A549 (cell line): ENCODE measurements at regions not wholly inside any gene's neighbourhood (a gene's known extent, or its start where the extent isn't known, plus 50 kb on each side); places are given as distances from the start of the nearest gene placed in this dataset.

Experiments used
- ATAC-seq, 2 experiments: fragments of 200-7000 bp in 1 of 2; fragments of >200 bp in 1 of 2; cut with Nextera tagmentation in 1 of 2; cut with Tn5 transposase in 1 of 2; 3 replicates each; pipeline versions ENCODE4 v1.8.0 to v1.9.1; 2018 to 2020; ENCODE audit warnings: mild to moderate bottlenecking in 1 of 2, moderate library complexity in 1 of 2
- CTCF ChIA-PET: fragments of 300-600 bp; sonication (Branson Sonifier 250); formaldehyde crosslinking; extraction: SDS; loops from one replicate; lab custom pipeline; 2021; ENCODE audit warnings: antibody characterized with exemption, inconsistent platforms; lab: Yijun Ruan, JAX
- POLR2A ChIA-PET: fragments of 350-600 bp; formaldehyde crosslinking; extraction: SDS; loops from one replicate; lab custom pipeline; 2021; ENCODE audit warnings: antibody characterized with exemption, inconsistent platforms; lab: Yijun Ruan, JAX
- DNase-seq, 2 experiments: peaks; one replicate each; pipeline versions ENCODE4 v3.0.0 to v3.0.0-alpha.2; 2011 to 2016; ENCODE audit warnings: low read depth in 1 of 2, low spot score in 1 of 2
- FAIRE-seq: peaks from 2 replicates; lab custom pipeline; 2011; peaks lifted over from hg19 to GRCh38; lab: Jason Lieb, UNC
- H3K27ac ChIP-seq, 2 experiments: fragments of >200 bp; sonication (Bioruptor Twin); formaldehyde crosslinking; 3 replicates each; pipeline ENCODE4 v1.5.1; 2016 to 2017
- H3K4me1 ChIP-seq: fragments of >200 bp; sonication (Bioruptor Twin); formaldehyde crosslinking; 3 replicates; pipeline ENCODE4 v1.6.1; 2016
- H3K4me2 ChIP-seq: fragments of >200 bp; sonication (Bioruptor Twin); formaldehyde crosslinking; 3 replicates; pipeline ENCODE4 v1.6.1; 2016
- H3K4me3 ChIP-seq: fragments of >200 bp; sonication (Bioruptor Twin); formaldehyde crosslinking; 3 replicates; pipeline ENCODE4 v1.5.1; 2016
- H3K9me3 ChIP-seq: fragments of >200 bp; sonication (Bioruptor Twin); formaldehyde crosslinking; 3 replicates; pipeline ENCODE4 v1.6.1; 2016
- BCL3 ChIP-seq: fragments of >200 bp; sonication (Bioruptor Twin); formaldehyde crosslinking; IDR thresholded peaks from 3 replicates; pipeline ENCODE4 v1.6.1; 2016
- CBX2 ChIP-seq: fragments of 200-600 bp; sonication (generic); IDR thresholded peaks from 2 replicates; pipeline ENCODE4 v1.6.1; 2016; ENCODE audit warnings: low read depth, mild to moderate bottlenecking, borderline replicate concordance
- CEBPB ChIP-seq, 2 experiments: fragments of >200 bp in 1 of 2; sonication (Bioruptor Twin) in 1 of 2; formaldehyde crosslinking in 1 of 2; IDR thresholded peaks; 2 replicates each; pipeline ENCODE4 v1.6.1; 2012 to 2016
- CHD4 ChIP-seq: fragments of 200-600 bp; sonication (generic); IDR thresholded peaks from 2 replicates; pipeline ENCODE4 v1.6.1; 2016; ENCODE audit warnings: antibody characterized with exemption, mild to moderate bottlenecking, borderline replicate concordance
- EHF ChIP-seq: fragments of 250-450 bp; sonication (Bioruptor Pico); IDR thresholded peaks from 2 replicates; pipeline ENCODE4 v1.5.0; 2020; ENCODE audit warnings: mild to moderate bottlenecking
- FOSL2 ChIP-seq, 2 experiments: fragments of 450-650 bp in 1 of 2; fragments of >200 bp in 1 of 2; sonication (Bioruptor Twin) in 1 of 2; formaldehyde crosslinking; IDR thresholded peaks; 2 replicates each; pipeline versions ENCODE4 v1.5.0 to v1.6.1; 2016 to 2020; ENCODE audit warnings: mild to moderate bottlenecking in 1 of 2, moderate library complexity in 1 of 2
- GATA3 ChIP-seq: IDR thresholded peaks from 2 replicates; pipeline ENCODE4 v1.6.1; 2012; ENCODE audit warnings: borderline replicate concordance
- HDAC2 ChIP-seq: fragments of 200-600 bp; sonication (generic); IDR thresholded peaks from 2 replicates; pipeline ENCODE4 v1.6.1; 2016
- HEYL ChIP-seq: fragments of 250-450 bp; sonication (Bioruptor Pico); IDR thresholded peaks from 2 replicates; pipeline ENCODE4 v1.8.0; 2021; ENCODE audit warnings: mild to moderate bottlenecking, moderate library complexity
- HOXA7 ChIP-seq: fragments of 250-450 bp; sonication (Bioruptor Pico); IDR thresholded peaks from 2 replicates; pipeline ENCODE4 v1.5.0; 2020; ENCODE audit warnings: mild to moderate bottlenecking, moderate library complexity
- HOXB13 ChIP-seq: fragments of 250-450 bp; sonication (Bioruptor Pico); IDR thresholded peaks from 2 replicates; pipeline ENCODE4 v1.5.0; 2020; ENCODE audit warnings: low read depth, mild to moderate bottlenecking, moderate library complexity
- MAZ ChIP-seq: fragments of 150-350 bp; IDR thresholded peaks from 2 replicates; pipeline ENCODE4 v1.6.1; 2014; ENCODE audit warnings: antibody characterized with exemption, low read depth, low read length, borderline replicate concordance
- MYC ChIP-seq: IDR thresholded peaks from 2 replicates; pipeline ENCODE4 v1.6.1; 2012; ENCODE audit warnings: mild to moderate bottlenecking, inconsistent platforms, low read length, improper control_type of control experiment, borderline replicate concordance
- NFE2L2 ChIP-seq: fragments of 150-350 bp; conservative IDR thresholded peaks from 2 replicates; pipeline ENCODE4 v1.6.1; 2014; ENCODE audit warnings: low read length
- PBX3 ChIP-seq: IDR thresholded peaks from 2 replicates; pipeline ENCODE4 v1.6.1; 2012
- RAD21 ChIP-seq, 2 experiments: fragments of >200 bp in 1 of 2; sonication (Bioruptor Twin) in 1 of 2; formaldehyde crosslinking in 1 of 2; IDR thresholded peaks in 1 of 2; conservative IDR thresholded peaks in 1 of 2; 2 replicates in 1 of 2; 3 replicates in 1 of 2; pipeline ENCODE4 v1.6.1; 2012 to 2018; ENCODE audit warnings: inconsistent platforms in 1 of 2
- SMC3 ChIP-seq: fragments of >200 bp; sonication (Bioruptor Twin); formaldehyde crosslinking; IDR thresholded peaks from 3 replicates; pipeline ENCODE4 v1.6.1; 2018; ENCODE audit warnings: inconsistent platforms
- TP53 ChIP-seq: fragments of 250-450 bp; sonication (Bioruptor Pico); IDR thresholded peaks from 2 replicates; pipeline ENCODE4 v1.5.0; 2021; ENCODE audit warnings: mild to moderate bottlenecking, moderate library complexity
- ZC3H11A ChIP-seq: fragments of 450-650 bp; IDR thresholded peaks from 2 replicates; pipeline ENCODE4 v1.6.1; 2014; ENCODE audit warnings: antibody characterized with exemption, mild to moderate bottlenecking
- WGBS: methylation state at CpG from one replicate; pipeline ENCODE4 v1.1.6; 2017; ENCODE audit errors: missing lambda C conversion rate; 5-methylcytosine and 5-hydroxymethylcytosine counted together
- TF ChIP-seq, protein P1 (sequence below): fragments of 200-600 bp; sonication (generic); IDR thresholded peaks from 2 replicates; pipeline ENCODE4 v1.6.1; 2016; ENCODE audit warnings: antibody characterized with exemption, mild to moderate bottlenecking, moderate library complexity
- TF ChIP-seq, protein P2 (sequence below): fragments of >200 bp; sonication (Bioruptor Twin); formaldehyde crosslinking; IDR thresholded peaks from 2 replicates; pipeline ENCODE4 v1.6.1; 2016

GRCh38 chr16:62298600-62298999 lies 262.4 kb upstream of the CDH8 start:
- no peak for ATAC-seq
- H3K4me3 ChIP-seq: no peak overlapping the region
- no peaks in the 10 kb centered on the region for H3K9me3 ChIP-seq
- no peaks in the 10 kb centered on the region for H3K4me1 ChIP-seq
- no peak for TF ChIP-seq CEBPB (IDR thresholded peaks at IDR 0.05)
- no peak for TF ChIP-seq SMC3
- TF ChIP-seq MYC: no peak
- no peak for TF ChIP-seq PBX3
- TF ChIP-seq HOXB13 (CRISPR knock-in tag): no peak
- no peak for TF ChIP-seq HOXA7 (CRISPR knock-in tag)
- no peak for TF ChIP-seq GATA3
- no peak for TF ChIP-seq CHD4
- no peak for TF ChIP-seq ZC3H11A
- no peak for FAIRE-seq
- H3K4me2 ChIP-seq: no peak overlapping the region
- WGBS: 48% methylated on average over 11 of the region's 11 CpGs
- CTCF ChIA-PET: no interaction called here
- H3K27ac ChIP-seq: no peak overlapping the region
- POLR2A ChIA-PET: no interaction called here
- DNase-seq: no peak

- POLR2A ChIA-PET: no interaction called here
- no peak for TF ChIP-seq TP53 (CRISPR knock-in tag)
- TF ChIP-seq EHF (CRISPR knock-in tag): no peak
- no peak for TF ChIP-seq RAD21 (conservative IDR thresholded peaks at IDR 0.05 in 1 of 2, IDR thresholded peaks at IDR 0.05 in 1 of 2)
- TF ChIP-seq BCL3: no peak
- TF ChIP-seq CHD4: no peak
- TF ChIP-seq HEYL: no peak
- TF ChIP-seq HDAC2: no peak
- TF ChIP-seq FOSL2 (IDR thresholded peaks at IDR 0.05): no peak
- TF ChIP-seq FOSL2 (CRISPR knock-in tag; IDR thresholded peaks at IDR 0.05): no peak
- DNase-seq: no peak
- Histone ChIP-seq H3K4me2 (no peak overlapping the region), H3K4me1 (no peaks in the 10 kb centered on the region), H3K9me3 (no peaks in the 10 kb centered on the region), H3K27ac (no peak overlapping the region), H3K4me3 (no peak overlapping the region)
- 3% methylated on average over 6 of the region's 6 CpGs for WGBS
- CTCF ChIA-PET: no interaction called here
- no peak for FAIRE-seq
- no peak for ATAC-seq
These were observed 258.2 kb upstream of the CDH8 start for GRCh38 chr16:62294213-62294972.

DNA sequence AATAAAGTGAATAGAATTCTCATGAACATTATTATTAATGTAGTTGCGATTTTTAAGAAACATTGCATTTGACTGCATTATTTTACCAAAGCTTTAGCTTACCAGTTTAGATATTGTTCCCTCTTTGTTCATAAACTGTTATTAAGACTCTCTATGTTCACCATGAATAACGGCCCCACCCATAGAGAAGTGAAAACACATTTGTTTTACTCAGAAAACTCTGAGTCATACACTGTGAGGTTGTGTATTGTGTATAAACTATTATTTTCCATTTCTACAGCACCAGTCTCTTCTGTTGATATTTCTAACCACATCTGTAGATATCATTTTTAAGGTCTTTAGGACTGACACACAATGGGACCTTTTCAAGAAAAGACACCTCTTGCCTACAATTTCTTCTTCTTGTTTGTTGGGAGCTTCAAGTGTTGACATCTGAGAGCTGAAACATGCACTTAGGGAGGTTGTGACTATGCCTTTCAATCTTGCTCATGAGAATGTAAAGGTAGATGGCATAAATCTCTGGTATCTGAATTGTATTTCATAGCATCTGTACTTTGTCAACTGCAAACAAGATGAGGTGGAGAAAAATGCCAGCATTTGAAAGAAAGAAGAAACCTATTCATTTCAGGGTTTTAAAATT lies 252.9 kb upstream of the CDH8 start:
- ATAC-seq (no peak), DNase-seq (no peak), FAIRE-seq (no peak)
- Histone ChIP-seq H3K4me2 (no peak overlapping the region), H3K4me1 (no peaks in the 10 kb centered on the region), H3K9me3 (no peaks in the 10 kb centered on the region), H3K27ac (no peak overlapping the region), H3K4me3 (no peak overlapping the region)
- WGBS: 0% methylated on average over 2 of the region's 2 CpGs
- TF ChIP-seq MAZ: no peak
- TF ChIP-seq NFE2L2: no peak
- TF ChIP-seq CBX2: no peak
- TF ChIP-seq, protein P1, sequence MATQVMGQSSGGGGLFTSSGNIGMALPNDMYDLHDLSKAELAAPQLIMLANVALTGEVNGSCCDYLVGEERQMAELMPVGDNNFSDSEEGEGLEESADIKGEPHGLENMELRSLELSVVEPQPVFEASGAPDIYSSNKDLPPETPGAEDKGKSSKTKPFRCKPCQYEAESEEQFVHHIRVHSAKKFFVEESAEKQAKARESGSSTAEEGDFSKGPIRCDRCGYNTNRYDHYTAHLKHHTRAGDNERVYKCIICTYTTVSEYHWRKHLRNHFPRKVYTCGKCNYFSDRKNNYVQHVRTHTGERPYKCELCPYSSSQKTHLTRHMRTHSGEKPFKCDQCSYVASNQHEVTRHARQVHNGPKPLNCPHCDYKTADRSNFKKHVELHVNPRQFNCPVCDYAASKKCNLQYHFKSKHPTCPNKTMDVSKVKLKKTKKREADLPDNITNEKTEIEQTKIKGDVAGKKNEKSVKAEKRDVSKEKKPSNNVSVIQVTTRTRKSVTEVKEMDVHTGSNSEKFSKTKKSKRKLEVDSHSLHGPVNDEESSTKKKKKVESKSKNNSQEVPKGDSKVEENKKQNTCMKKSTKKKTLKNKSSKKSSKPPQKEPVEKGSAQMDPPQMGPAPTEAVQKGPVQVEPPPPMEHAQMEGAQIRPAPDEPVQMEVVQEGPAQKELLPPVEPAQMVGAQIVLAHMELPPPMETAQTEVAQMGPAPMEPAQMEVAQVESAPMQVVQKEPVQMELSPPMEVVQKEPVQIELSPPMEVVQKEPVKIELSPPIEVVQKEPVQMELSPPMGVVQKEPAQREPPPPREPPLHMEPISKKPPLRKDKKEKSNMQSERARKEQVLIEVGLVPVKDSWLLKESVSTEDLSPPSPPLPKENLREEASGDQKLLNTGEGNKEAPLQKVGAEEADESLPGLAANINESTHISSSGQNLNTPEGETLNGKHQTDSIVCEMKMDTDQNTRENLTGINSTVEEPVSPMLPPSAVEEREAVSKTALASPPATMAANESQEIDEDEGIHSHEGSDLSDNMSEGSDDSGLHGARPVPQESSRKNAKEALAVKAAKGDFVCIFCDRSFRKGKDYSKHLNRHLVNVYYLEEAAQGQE: no peak
- no peak for TF ChIP-seq FOSL2 (IDR thresholded peaks at IDR 0.05)
- no peak for TF ChIP-seq FOSL2 (CRISPR knock-in tag; IDR thresholded peaks at IDR 0.05)
- TF ChIP-seq, protein P2, sequence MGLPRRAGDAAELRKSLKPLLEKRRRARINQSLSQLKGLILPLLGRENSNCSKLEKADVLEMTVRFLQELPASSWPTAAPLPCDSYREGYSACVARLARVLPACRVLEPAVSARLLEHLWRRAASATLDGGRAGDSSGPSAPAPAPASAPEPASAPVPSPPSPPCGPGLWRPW: no peak
- no peak for TF ChIP-seq HEYL
- ChIA-PET POLR2A (no interaction called here), CTCF (no interaction called here)
